Activated CD4-positive, alpha-beta memory T cell treated with anti-CD3 and anti-CD28 coated beads, Interleukin-2, amount 10 ng/mL, durations not matched to agents 7 days and 5 days (primary cell): ENCODE measurements at regions not wholly inside any gene's neighbourhood (a gene's known extent, or its start where the extent isn't known, plus 50 kb on each side); places are given as distances from the start of the nearest gene placed in this dataset.

Experiments
- CTCF ChIA-PET: fragments of 350-600 bp; sonication (Branson Sonifier 250); formaldehyde crosslinking; loops from one replicate; lab custom pipeline; 2021; ENCODE audit warnings: antibody characterized with exemption, inconsistent platforms; lab: Charles Lee
- POLR2A ChIA-PET: fragments of 350-600 bp; sonication (Branson Sonifier 250); formaldehyde crosslinking; loops from one replicate; lab custom pipeline; 2021; ENCODE audit warnings: antibody characterized with exemption; lab: Charles Lee
- DNase-seq: peaks from one replicate; pipeline ENCODE4 v3.0.0-alpha.2; 2020
- H3K27ac Mint-ChIP-seq: one replicate; pipeline ENCODE4 v1.8.0; 2021; ENCODE audit warnings: mild to moderate bottlenecking, mixed read lengths
- H3K27me3 Mint-ChIP-seq: one replicate; pipeline ENCODE4 v1.8.0; 2021; ENCODE audit warnings: mixed read lengths
- H3K36me3 Mint-ChIP-seq: one replicate; pipeline ENCODE4 v1.8.0; 2021; ENCODE audit warnings: low read depth, mixed read lengths
- H3K4me1 Mint-ChIP-seq: one replicate; pipeline ENCODE4 v1.8.0; 2021; ENCODE audit warnings: mixed read lengths
- H3K4me3 Mint-ChIP-seq: one replicate; pipeline ENCODE4 v1.8.0; 2021; ENCODE audit warnings: mild to moderate bottlenecking, mixed read lengths
- H3K9me3 Mint-ChIP-seq: one replicate; pipeline ENCODE4 v1.8.0; 2021; ENCODE audit warnings: mixed read lengths

GRCh38 chr11:134819041-134819440 is 407.0 kb upstream of the B3GAT1 start:
- Mint-ChIP-seq H3K9me3 (no peaks in the 10 kb centered on the region), H3K4me3 (no peak overlapping the region), H3K36me3 (no peaks in the 10 kb centered on the region), H3K4me1 (no peaks in the 10 kb centered on the region), H3K27me3 (peaks cover 9% of the 10 kb centered on the region), H3K27ac (no peak overlapping the region)
- ChIA-PET POLR2A (no interaction called here), CTCF (no interaction called here)
- no peak for DNase-seq

- ChIA-PET CTCF (no interaction called here), POLR2A (no interaction called here)
- H3K36me3 Mint-ChIP-seq, result no peaks in the 10 kb centered on the region
- no peaks in the 10 kb centered on the region for H3K4me1 Mint-ChIP-seq
- no peaks in the 10 kb centered on the region for H3K9me3 Mint-ChIP-seq
- no peak overlapping the region for H3K27ac Mint-ChIP-seq
- peaks cover 9% of the 10 kb centered on the region for H3K27me3 Mint-ChIP-seq
- no peak for DNase-seq
- no peak overlapping the region for H3K4me3 Mint-ChIP-seq
Measured at GRCh38 chr11:134818516-134818915, 406.5 kb upstream of the B3GAT1 start.

- Mint-ChIP-seq H3K4me3 (no peak overlapping the region), H3K9me3 (no peaks in the 10 kb centered on the region)
Measured at GRCh38 chr11:134815404-134815803, 403.4 kb upstream of the B3GAT1 start.

GRCh38 chr11:134807997-134808396 is 396.0 kb upstream of the B3GAT1 start:
- H3K27ac Mint-ChIP-seq, result no peak overlapping the region
- H3K27me3 Mint-ChIP-seq, result peaks cover 3% of the 10 kb centered on the region
- H3K4me3 Mint-ChIP-seq, result no peak overlapping the region
- no peaks in the 10 kb centered on the region for H3K36me3 Mint-ChIP-seq
- POLR2A ChIA-PET, result no interaction called here
- no peak for DNase-seq
- CTCF ChIA-PET, result no interaction called here
- no peaks in the 10 kb centered on the region for H3K9me3 Mint-ChIP-seq
- no peaks in the 10 kb centered on the region for H3K4me1 Mint-ChIP-seq

More at GRCh38 chr11:134815404-134815803, 403.4 kb upstream of the B3GAT1 start:
- H3K36me3 Mint-ChIP-seq, result no peaks in the 10 kb centered on the region
- DNase-seq, result no peak
- CTCF ChIA-PET, result no interaction called here
- POLR2A ChIA-PET, result no interaction called here
- peaks cover 9% of the 10 kb centered on the region for H3K27me3 Mint-ChIP-seq
- H3K27ac Mint-ChIP-seq, result no peak overlapping the region
- no peaks in the 10 kb centered on the region for H3K4me1 Mint-ChIP-seq

- ChIA-PET POLR2A (no interaction called here), CTCF (no interaction called here)
- peaks cover 9% of the 10 kb centered on the region for H3K27me3 Mint-ChIP-seq
- H3K27ac Mint-ChIP-seq, result no peak overlapping the region
- no peak for DNase-seq
- no peak overlapping the region for H3K4me3 Mint-ChIP-seq
- H3K36me3 Mint-ChIP-seq, result no peaks in the 10 kb centered on the region
- H3K9me3 Mint-ChIP-seq, result no peaks in the 10 kb centered on the region
- no peaks in the 10 kb centered on the region for H3K4me1 Mint-ChIP-seq
Measured at GRCh38 chr11:134802598-134802997, 390.6 kb upstream of the B3GAT1 start.

GRCh38 chr11:134802116-134802515 is 390.1 kb upstream of the B3GAT1 start:
- ChIA-PET POLR2A (no interaction called here), CTCF (no interaction called here)
- H3K4me3 Mint-ChIP-seq, result no peak overlapping the region
- no peaks in the 10 kb centered on the region for H3K9me3 Mint-ChIP-seq
- H3K36me3 Mint-ChIP-seq, result no peaks in the 10 kb centered on the region
- no peak overlapping the region for H3K27ac Mint-ChIP-seq
- H3K4me1 Mint-ChIP-seq, result no peaks in the 10 kb centered on the region
- no peak for DNase-seq
- H3K27me3 Mint-ChIP-seq, result peaks cover 9% of the 10 kb centered on the region

- no peak for DNase-seq
- Mint-ChIP-seq H3K36me3 (no peaks in the 10 kb centered on the region), H3K27ac (no peak overlapping the region), H3K27me3 (peaks cover 9% of the 10 kb centered on the region), H3K4me1 (no peaks in the 10 kb centered on the region), H3K9me3 (no peaks in the 10 kb centered on the region), H3K4me3 (no peak overlapping the region)
- ChIA-PET CTCF (no interaction called here), POLR2A (no interaction called here)
Measured at GRCh38 chr11:134801570-134801969, 389.5 kb upstream of the B3GAT1 start.

- no peaks in the 10 kb centered on the region for H3K4me1 Mint-ChIP-seq
- no peak overlapping the region for H3K4me3 Mint-ChIP-seq
- no peak for DNase-seq
- no peaks in the 10 kb centered on the region for H3K9me3 Mint-ChIP-seq
- H3K27me3 Mint-ChIP-seq, result peaks cover 9% of the 10 kb centered on the region
- no peak overlapping the region for H3K27ac Mint-ChIP-seq
- POLR2A ChIA-PET, result no interaction called here
- CTCF ChIA-PET, result no interaction called here
- H3K36me3 Mint-ChIP-seq, result no peaks in the 10 kb centered on the region
Measured at GRCh38 chr11:134800826-134801225, 388.8 kb upstream of the B3GAT1 start.

GRCh38 chr11:134800130-134800529 is 388.1 kb upstream of the B3GAT1 start:
- peaks cover 9% of the 10 kb centered on the region for H3K27me3 Mint-ChIP-seq
- DNase-seq, result no peak
- H3K36me3 Mint-ChIP-seq, result no peaks in the 10 kb centered on the region
- no peaks in the 10 kb centered on the region for H3K9me3 Mint-ChIP-seq
- no peak overlapping the region for H3K4me3 Mint-ChIP-seq
- CTCF ChIA-PET, result no interaction called here
- POLR2A ChIA-PET, result no interaction called here
- H3K4me1 Mint-ChIP-seq, result no peaks in the 10 kb centered on the region
- H3K27ac Mint-ChIP-seq, result no peak overlapping the region

- Mint-ChIP-seq H3K27ac (no peak overlapping the region), H3K4me1 (no peaks in the 10 kb centered on the region), H3K4me3 (no peak overlapping the region), H3K9me3 (no peaks in the 10 kb centered on the region), H3K27me3 (peaks cover 6% of the 10 kb centered on the region), H3K36me3 (no peaks in the 10 kb centered on the region)
- CTCF ChIA-PET, result no interaction called here
- POLR2A ChIA-PET, result no interaction called here
- no peak for DNase-seq
Measured at GRCh38 chr11:134799386-134799785, 387.3 kb upstream of the B3GAT1 start.

- H3K4me1 Mint-ChIP-seq, result no peaks in the 10 kb centered on the region
- no peak overlapping the region for H3K4me3 Mint-ChIP-seq
- no peak overlapping the region for H3K27ac Mint-ChIP-seq
- no peak for DNase-seq
- H3K9me3 Mint-ChIP-seq, result no peaks in the 10 kb centered on the region
- peaks cover 3% of the 10 kb centered on the region for H3K27me3 Mint-ChIP-seq
- ChIA-PET CTCF (no interaction called here), POLR2A (no interaction called here)
- H3K36me3 Mint-ChIP-seq, result no peaks in the 10 kb centered on the region
Measured at GRCh38 chr11:134797411-134798089, 385.5 kb upstream of the B3GAT1 start.

- no peaks in the 10 kb centered on the region for H3K4me1 Mint-ChIP-seq
- peaks cover 4% of the 10 kb centered on the region for H3K27me3 Mint-ChIP-seq
- DNase-seq, result no peak
- H3K27ac Mint-ChIP-seq, result no peak overlapping the region
- H3K4me3 Mint-ChIP-seq, result no peak overlapping the region
- H3K36me3 Mint-ChIP-seq, result no peaks in the 10 kb centered on the region
- ChIA-PET POLR2A (no interaction called here), CTCF (no interaction called here)
- no peaks in the 10 kb centered on the region for H3K9me3 Mint-ChIP-seq
Measured at GRCh38 chr11:134795017-134795416, 383.0 kb upstream of the B3GAT1 start.

GRCh38 chr11:134794192-134794591 is 382.1 kb upstream of the B3GAT1 start:
- DNase-seq, result no peak
- ChIA-PET CTCF (no interaction called here), POLR2A (no interaction called here)
- H3K36me3 Mint-ChIP-seq, result no peaks in the 10 kb centered on the region
- no peaks in the 10 kb centered on the region for H3K9me3 Mint-ChIP-seq
- peaks cover 4% of the 10 kb centered on the region for H3K27me3 Mint-ChIP-seq
- no peak overlapping the region for H3K4me3 Mint-ChIP-seq
- no peaks in the 10 kb centered on the region for H3K4me1 Mint-ChIP-seq
- no peak overlapping the region for H3K27ac Mint-ChIP-seq

- no peaks in the 10 kb centered on the region for H3K4me1 Mint-ChIP-seq
- H3K27me3 Mint-ChIP-seq, result peaks cover 6% of the 10 kb centered on the region
- ChIA-PET POLR2A (no interaction called here), CTCF (no interaction called here)
- H3K36me3 Mint-ChIP-seq, result no peaks in the 10 kb centered on the region
- H3K27ac Mint-ChIP-seq, result no peak overlapping the region
- no peak overlapping the region for H3K4me3 Mint-ChIP-seq
- no peak for DNase-seq
- H3K9me3 Mint-ChIP-seq, result no peaks in the 10 kb centered on the region
Measured at GRCh38 chr11:134792677-134793076, 380.6 kb upstream of the B3GAT1 start.
